ENCODE measurements at regions not wholly inside any gene's neighbourhood (a gene's known extent, or its start where the extent isn't known, plus 50 kb on each side); places are given as distances from the start of the nearest gene placed in this dataset.
"Not testable (repeated sequence)": the region's sequence is repeated elsewhere in the genome, so short reads cannot be mapped to it uniquely, and the experiment has no call there.

- H3K27ac ChIP-seq (ENCODE audit: low read length) = no peak overlapping the region
- WGBS = 83% methylated on average over 4 of the region's 4 CpGs
- H3K4me1 ChIP-seq (ENCODE audit: control insufficient read depth, insufficient read depth, low read length) = no peaks in the 10 kb centered on the region
- H3K4me3 ChIP-seq (ENCODE audit: low read length) = no peak overlapping the region
- intact Hi-C loops (cut with DNase I) = no loop called here
- DNase-seq = no peak
- no peaks in the 10 kb centered on the region for H3K27me3 ChIP-seq (ENCODE audit: control insufficient read depth, insufficient read depth)
- no peak for ATAC-seq
- no peaks in the 10 kb centered on the region for H3K9me3 ChIP-seq (ENCODE audit: control insufficient read depth, low read length)
Observed at GRCh38 chr5:25025831-25026230, 381.1 kb upstream of the CDH10 start.

DNA sequence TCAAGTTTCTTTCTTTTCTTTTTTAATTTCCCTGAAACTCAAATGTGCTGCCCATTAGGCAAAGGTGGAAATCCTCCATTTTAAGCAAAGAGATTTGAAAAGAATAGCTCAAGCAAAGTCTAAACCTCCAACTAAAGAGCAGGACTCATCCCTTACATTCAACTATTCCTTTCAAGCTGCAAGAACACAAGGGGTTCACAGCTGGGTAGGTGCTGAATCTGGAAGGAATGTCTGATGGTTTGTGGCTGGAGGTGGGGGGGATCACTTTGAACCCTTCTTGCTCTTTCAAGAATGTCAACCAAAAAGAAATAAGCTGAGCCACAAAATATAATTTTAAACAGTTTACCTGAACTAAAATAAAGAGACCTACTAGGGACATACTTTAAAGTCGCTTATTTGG lies 375.7 kb upstream of the CDH10 start:
- no peak overlapping the region for H3K27ac ChIP-seq (ENCODE audit: low read length)
- no peaks in the 10 kb centered on the region for H3K4me1 ChIP-seq (ENCODE audit: control insufficient read depth, insufficient read depth, low read length)
- H3K27me3 ChIP-seq (ENCODE audit: control insufficient read depth, insufficient read depth) = no peaks in the 10 kb centered on the region
- WGBS = 47% methylated on average over 1 of the region's 1 CpG
- intact Hi-C loops (cut with DNase I) = no loop called here
- H3K4me3 ChIP-seq (ENCODE audit: low read length) = no peak overlapping the region
- no peak for DNase-seq
- H3K9me3 ChIP-seq (ENCODE audit: control insufficient read depth, low read length) = peaks cover 2% of the 10 kb centered on the region
- no peak for ATAC-seq

- Histone ChIP-seq H3K4me3 (ENCODE audit: low read length) (no peak overlapping the region), H3K27ac (ENCODE audit: low read length) (no peak overlapping the region), H3K27me3 (ENCODE audit: control insufficient read depth, insufficient read depth) (no peaks in the 10 kb centered on the region), H3K4me1 (ENCODE audit: control insufficient read depth, insufficient read depth, low read length) (no peaks in the 10 kb centered on the region), H3K9me3 (ENCODE audit: control insufficient read depth, low read length) (no peaks in the 10 kb centered on the region)
- DNase-seq = no peak
- intact Hi-C loops (cut with DNase I) = no loop called here
- WGBS = 92% methylated on average over 9 of the region's 9 CpGs
- no peak for ATAC-seq
Observed at GRCh38 chr5:25009063-25009462, 364.3 kb upstream of the CDH10 start.

DNA sequence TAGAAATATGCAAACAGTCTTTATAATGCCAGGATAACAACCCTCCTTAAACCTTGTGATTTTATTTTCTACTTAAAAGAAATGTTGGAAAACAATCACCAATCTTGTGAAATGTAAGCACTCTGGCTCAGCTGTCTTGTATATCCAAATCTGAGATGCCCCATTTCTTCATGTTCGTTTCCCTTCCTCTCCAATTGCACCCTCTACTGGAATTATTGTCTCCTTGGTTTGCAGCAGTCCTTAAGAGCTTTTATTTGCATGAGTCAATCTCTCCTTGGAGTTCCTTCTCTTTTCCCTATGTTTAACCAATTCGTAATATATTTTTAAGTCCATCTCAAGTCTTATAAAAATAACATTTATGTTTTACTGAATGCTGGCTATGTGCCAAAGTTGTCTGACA lies 362.0 kb upstream of the CDH10 start:
- H3K4me1 ChIP-seq (ENCODE audit: control insufficient read depth, insufficient read depth, low read length) = no peaks in the 10 kb centered on the region
- no peak overlapping the region for H3K27ac ChIP-seq (ENCODE audit: low read length)
- intact Hi-C loops (cut with DNase I) = no loop called here
- H3K9me3 ChIP-seq (ENCODE audit: control insufficient read depth, low read length) = no peaks in the 10 kb centered on the region
- no peaks in the 10 kb centered on the region for H3K27me3 ChIP-seq (ENCODE audit: control insufficient read depth, insufficient read depth)
- H3K4me3 ChIP-seq (ENCODE audit: low read length) = no peak overlapping the region
- WGBS = 23% methylated on average over 2 of the region's 2 CpGs
- DNase-seq = no peak
- no peak for ATAC-seq

- no peak overlapping the region for H3K4me3 ChIP-seq (ENCODE audit: low read length)
Observed at GRCh38 chr5:25006237-25006636, 361.5 kb upstream of the CDH10 start.

DNA sequence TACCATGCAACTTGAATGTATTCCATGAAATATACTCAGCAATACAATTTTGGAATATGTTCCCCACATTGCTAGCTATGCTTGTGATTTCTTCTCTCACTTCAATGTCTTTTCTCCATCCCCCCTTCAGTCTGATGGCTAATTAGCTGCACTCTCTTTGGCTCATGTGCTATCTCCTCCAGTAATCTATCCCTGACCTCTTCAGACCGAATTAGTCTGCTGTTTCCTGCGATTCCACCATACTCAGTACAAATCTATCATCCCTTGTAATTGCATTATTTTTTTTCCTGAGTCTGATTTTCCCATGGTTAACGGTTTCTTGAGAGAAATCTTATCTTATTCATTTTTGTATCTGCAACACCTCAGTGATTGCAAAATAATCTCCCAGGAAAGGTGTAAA lies 360.7 kb upstream of the CDH10 start:
- H3K9me3 ChIP-seq (ENCODE audit: control insufficient read depth, low read length) = no peaks in the 10 kb centered on the region
- ATAC-seq (no peak), DNase-seq (no peak)
- no peaks in the 10 kb centered on the region for H3K4me1 ChIP-seq (ENCODE audit: control insufficient read depth, insufficient read depth, low read length)
- no peak overlapping the region for H3K4me3 ChIP-seq (ENCODE audit: low read length)
- intact Hi-C loops (cut with DNase I) = no loop called here
- no peak overlapping the region for H3K27ac ChIP-seq (ENCODE audit: low read length)
- 31% methylated on average over 3 of the region's 3 CpGs for WGBS
- no peaks in the 10 kb centered on the region for H3K27me3 ChIP-seq (ENCODE audit: control insufficient read depth, insufficient read depth)

More at GRCh38 chr5:25006237-25006636, 361.5 kb upstream of the CDH10 start:
- Histone ChIP-seq H3K4me1 (ENCODE audit: control insufficient read depth, insufficient read depth, low read length) (no peaks in the 10 kb centered on the region), H3K9me3 (ENCODE audit: control insufficient read depth, low read length) (no peaks in the 10 kb centered on the region), H3K27me3 (ENCODE audit: control insufficient read depth, insufficient read depth) (no peaks in the 10 kb centered on the region), H3K27ac (ENCODE audit: low read length) (no peak overlapping the region)
- ATAC-seq = no peak
- DNase-seq = no peak
- intact Hi-C loops (cut with DNase I) = no loop called here
- 35% methylated on average over 4 of the region's 4 CpGs for WGBS

- no peak overlapping the region for H3K4me3 ChIP-seq (ENCODE audit: low read length)
- no peaks in the 10 kb centered on the region for H3K4me1 ChIP-seq (ENCODE audit: control insufficient read depth, insufficient read depth, low read length)
- intact Hi-C loops (cut with DNase I) = no loop called here
- no peak overlapping the region for H3K27ac ChIP-seq (ENCODE audit: low read length)
- no peak for DNase-seq
- peaks cover 2% of the 10 kb centered on the region for H3K9me3 ChIP-seq (ENCODE audit: control insufficient read depth, low read length)
- H3K27me3 ChIP-seq (ENCODE audit: control insufficient read depth, insufficient read depth) = no peaks in the 10 kb centered on the region
- no peak for ATAC-seq
- 88% methylated on average over 1 of the region's 1 CpG for WGBS
Observed at GRCh38 chr5:25002371-25002770, 357.6 kb upstream of the CDH10 start.

GRCh38 chr5:24999732-25000131 lies 355.0 kb upstream of the CDH10 start:
- H3K9me3 ChIP-seq (ENCODE audit: control insufficient read depth, low read length) = peaks cover 4% of the 10 kb centered on the region
- H3K4me3 ChIP-seq (ENCODE audit: low read length) = no peak overlapping the region
- intact Hi-C loops (cut with DNase I) = no loop called here
- no peak for DNase-seq
- no peak overlapping the region for H3K27ac ChIP-seq (ENCODE audit: low read length)
- 86% methylated on average over 2 of the region's 2 CpGs for WGBS
- no peaks in the 10 kb centered on the region for H3K4me1 ChIP-seq (ENCODE audit: control insufficient read depth, insufficient read depth, low read length)
- no peaks in the 10 kb centered on the region for H3K27me3 ChIP-seq (ENCODE audit: control insufficient read depth, insufficient read depth)
- no peak for ATAC-seq

DNA sequence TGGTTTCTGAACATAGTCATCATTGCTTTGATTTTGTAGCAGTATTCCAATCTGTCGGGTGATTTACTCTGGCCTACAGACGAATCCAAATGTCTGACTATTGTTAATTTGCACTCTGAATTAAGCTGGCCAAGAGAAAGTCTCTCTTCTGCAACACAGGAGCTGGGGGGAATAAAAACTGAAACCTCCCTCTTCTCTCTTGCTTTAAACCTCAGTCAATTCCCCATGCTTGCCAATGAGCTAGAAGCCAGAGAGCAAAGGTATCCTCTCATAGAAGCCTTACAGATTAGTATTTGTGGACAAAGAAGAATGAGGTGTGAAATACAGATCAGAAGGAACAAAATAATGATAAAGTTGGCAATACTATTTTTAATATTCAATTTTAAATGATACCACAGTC lies 353.9 kb upstream of the CDH10 start:
- ATAC-seq (no peak), DNase-seq (no peak)
- H3K27ac ChIP-seq (ENCODE audit: low read length) = no peak overlapping the region
- no peaks in the 10 kb centered on the region for H3K27me3 ChIP-seq (ENCODE audit: control insufficient read depth, insufficient read depth)
- WGBS = 43% methylated on average over 2 of the region's 2 CpGs
- H3K9me3 ChIP-seq (ENCODE audit: control insufficient read depth, low read length) = peaks cover 4% of the 10 kb centered on the region
- no peak overlapping the region for H3K4me3 ChIP-seq (ENCODE audit: low read length)
- intact Hi-C loops (cut with DNase I) = no loop called here
- no peaks in the 10 kb centered on the region for H3K4me1 ChIP-seq (ENCODE audit: control insufficient read depth, insufficient read depth, low read length)

DNA sequence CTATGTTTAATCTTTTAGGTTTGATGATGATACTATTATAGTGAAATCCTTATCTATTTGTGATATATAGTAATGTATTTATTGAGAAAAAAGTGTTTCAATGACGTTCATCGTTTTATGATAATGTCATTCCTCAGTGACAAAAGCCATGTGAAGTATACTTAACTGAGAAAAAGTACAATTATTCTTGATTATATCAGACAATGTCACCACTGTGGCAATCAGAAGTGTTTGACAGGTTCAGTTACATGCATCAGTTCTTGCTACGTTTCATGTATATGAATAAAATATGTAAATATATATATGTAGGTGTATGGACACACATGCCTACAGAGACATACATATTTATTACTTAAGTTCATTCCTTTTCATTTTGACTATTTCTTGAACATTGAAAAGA lies 341.5 kb upstream of the CDH10 start:
- Histone ChIP-seq H3K9me3 (ENCODE audit: control insufficient read depth, low read length) (peaks cover 4% of the 10 kb centered on the region), H3K4me1 (ENCODE audit: control insufficient read depth, insufficient read depth, low read length) (no peaks in the 10 kb centered on the region), H3K4me3 (ENCODE audit: low read length) (no peak overlapping the region), H3K27ac (ENCODE audit: low read length) (no peak overlapping the region), H3K27me3 (ENCODE audit: control insufficient read depth, insufficient read depth) (no peaks in the 10 kb centered on the region)
- WGBS = 73% methylated on average over 3 of the region's 3 CpGs
- ATAC-seq = no peak
- no peak for DNase-seq
- intact Hi-C loops (cut with DNase I) = no loop called here

DNA sequence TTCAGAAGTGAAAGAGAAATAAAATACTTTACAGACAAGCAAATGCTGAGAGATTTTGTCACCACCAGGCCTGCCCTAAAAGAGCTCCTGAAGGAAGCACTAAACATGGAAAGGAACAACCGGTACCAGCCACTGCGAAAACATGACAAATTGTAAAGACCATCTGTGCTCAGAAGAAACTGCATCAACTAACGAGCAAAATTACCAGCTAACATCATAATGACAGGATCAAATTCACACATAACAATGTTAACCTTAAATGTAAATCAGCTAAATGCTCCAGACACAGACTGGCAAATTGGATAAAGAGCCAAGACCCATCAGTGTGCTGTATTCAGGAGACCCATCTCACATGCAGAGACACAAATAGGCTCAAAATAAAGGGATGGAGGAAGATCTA lies 333.8 kb upstream of the CDH10 start:
- ATAC-seq; H3K9me3 ChIP-seq (ENCODE audit: control insufficient read depth, low read length); H3K4me1 ChIP-seq (ENCODE audit: control insufficient read depth, insufficient read depth, low read length); H3K4me3 ChIP-seq (ENCODE audit: low read length); intact Hi-C loops (cut with DNase I); H3K27me3 ChIP-seq (ENCODE audit: control insufficient read depth, insufficient read depth); DNase-seq; H3K27ac ChIP-seq (ENCODE audit: low read length): not testable (repeated sequence)
- WGBS = 85% methylated on average over 3 of the region's 3 CpGs

DNA sequence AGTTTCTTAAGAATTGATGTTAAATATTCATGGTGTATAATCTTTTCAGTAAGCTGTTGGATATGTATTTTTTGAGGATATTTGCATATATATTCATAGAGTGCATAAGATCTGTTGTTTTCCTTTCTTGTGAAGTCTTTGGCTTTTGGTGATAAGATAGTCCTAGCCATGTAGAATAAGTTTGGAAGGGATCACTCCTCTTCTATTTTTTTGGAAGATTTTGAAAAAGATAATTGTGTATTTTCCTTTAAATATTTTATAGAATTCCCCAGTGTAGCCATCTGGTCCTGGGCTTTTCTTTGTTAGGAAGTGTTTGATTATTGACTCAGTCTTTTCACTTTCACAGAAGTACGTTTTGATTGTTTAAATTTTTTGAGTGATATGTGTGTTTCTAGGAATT lies 318.8 kb upstream of the CDH10 start:
- H3K9me3 ChIP-seq (ENCODE audit: control insufficient read depth, low read length) = peaks cover 1% of the 10 kb centered on the region
- no peak overlapping the region for H3K4me3 ChIP-seq (ENCODE audit: low read length)
- H3K27ac ChIP-seq (ENCODE audit: low read length) = no peak overlapping the region
- WGBS = 60% methylated on average over 1 of the region's 1 CpG
- ATAC-seq (no peak), DNase-seq (no peak)
- intact Hi-C loops (cut with DNase I) = no loop called here
- H3K4me1 ChIP-seq (ENCODE audit: control insufficient read depth, insufficient read depth, low read length) = no peaks in the 10 kb centered on the region
- no peaks in the 10 kb centered on the region for H3K27me3 ChIP-seq (ENCODE audit: control insufficient read depth, insufficient read depth)
